IMR-90 (cell line): ENCODE measurements at regions not wholly inside any gene's neighbourhood (a gene's known extent, or its start where the extent isn't known, plus 50 kb on each side); places are given as distances from the start of the nearest gene placed in this dataset.

Experiments
- ATAC-seq: fragments of 200-7000 bp; cut with Tn5 transposase; 2 replicates; pipeline ENCODE4 v1.9.1; 2020; ENCODE audit warnings: low read depth, mild to moderate bottlenecking, moderate library complexity
- BruUV-seq: library from RNA; stranded (reverse); fragments of 400-500 nt; replicated peaks from 2 replicates; lab custom pipeline; 2021; lab: Mats Ljungman, UMichigan
- CTCF ChIA-PET: fragments of 300-600 bp; formaldehyde crosslinking; extraction: SDS; loops from one replicate; lab custom pipeline; 2021; ENCODE audit warnings: antibody characterized with exemption; lab: Yijun Ruan, JAX
- POLR2A ChIA-PET: fragments of 300-600 bp; sonication (Branson Sonifier 250); formaldehyde crosslinking; loops from one replicate; lab custom pipeline; 2022; ENCODE audit warnings: antibody characterized with exemption; ENCODE audit not compliant: unreplicated experiment; lab: Charles Lee
- DNase-seq: peaks from one replicate; pipeline ENCODE4 v3.0.0; 2013
- H2AFZ ChIP-seq: replicated peaks from 2 replicates; pipeline ENCODE3; 2013; ENCODE audit warnings: low read length, mild to moderate bottlenecking; ENCODE audit not compliant: poor library complexity
- H2AK5ac ChIP-seq: 2 replicates; pipeline ENCODE4 v1.6.1; 2013; ENCODE audit warnings: low read depth, low read length, inconsistent platforms
- H2AK9ac ChIP-seq: replicated peaks from 2 replicates; pipeline ENCODE3; 2013; ENCODE audit warnings: mild to moderate bottlenecking, low read depth, low read length, moderate library complexity; ENCODE audit not compliant: poor library complexity
- H2BK120ac ChIP-seq: 2 replicates; pipeline ENCODE4 v1.6.1; 2013; ENCODE audit warnings: low read depth, low read length, inconsistent platforms
- H2BK15ac ChIP-seq: 3 replicates; pipeline ENCODE4 v1.6.1; 2013; ENCODE audit warnings: low read depth, low read length, inconsistent platforms
- H2BK20ac ChIP-seq: 2 replicates; pipeline ENCODE4 v1.6.1; 2013; ENCODE audit warnings: low read depth, mild to moderate bottlenecking, inconsistent platforms, low read length, moderate library complexity
- H2BK5ac ChIP-seq: 2 replicates; pipeline ENCODE4 v1.6.1; 2013; ENCODE audit warnings: mild to moderate bottlenecking, low read depth, low read length, inconsistent platforms; ENCODE audit not compliant: poor library complexity, severe bottlenecking
- H3K14ac ChIP-seq: replicated peaks from 2 replicates; pipeline ENCODE4 v1.6.1; 2013; ENCODE audit warnings: low read depth, low read length, inconsistent platforms
- H3K18ac ChIP-seq: 2 replicates; pipeline ENCODE4 v1.6.1; 2013; ENCODE audit warnings: low read depth, low read length, control low read depth
- H3K23ac ChIP-seq: 2 replicates; pipeline ENCODE4 v1.6.1; 2013; ENCODE audit warnings: low read depth, low read length, inconsistent platforms
- H3K27ac ChIP-seq: 2 replicates; pipeline ENCODE4 v1.5.1; 2013; ENCODE audit warnings: mild to moderate bottlenecking, control low read depth, low read length; ENCODE audit not compliant: insufficient read depth
- H3K27me3 ChIP-seq: 2 replicates; pipeline ENCODE4 v1.6.1; 2013; ENCODE audit warnings: low read length; ENCODE audit not compliant: control insufficient read depth, insufficient read depth
- H3K36me3 ChIP-seq: 2 replicates; pipeline ENCODE4 v1.6.1; 2013; ENCODE audit warnings: low read length, mixed read lengths; ENCODE audit not compliant: control insufficient read depth, insufficient read depth
- H3K4ac ChIP-seq: 2 replicates; pipeline ENCODE4 v1.6.1; 2013; ENCODE audit warnings: low read depth, low read length, inconsistent platforms
- H3K4me1 ChIP-seq: 2 replicates; pipeline ENCODE4 v1.6.1; 2013; ENCODE audit warnings: low read length, mixed read lengths; ENCODE audit not compliant: control insufficient read depth, insufficient read depth
- H3K4me2 ChIP-seq: 2 replicates; pipeline ENCODE4 v1.6.1; 2013; ENCODE audit warnings: low read depth, mild to moderate bottlenecking, control low read depth, low read length, moderate library complexity
- H3K4me3 ChIP-seq: 2 replicates; pipeline ENCODE4 v1.5.1; 2013; ENCODE audit warnings: low read depth, mild to moderate bottlenecking, control low read depth, low read length, moderate library complexity; ENCODE audit not compliant: insufficient read depth
- H3K56ac ChIP-seq: 2 replicates; pipeline ENCODE4 v1.6.1; 2013; ENCODE audit warnings: low read length, inconsistent platforms; ENCODE audit not compliant: insufficient read depth; ENCODE audit errors: extremely low read depth
- H3K79me1 ChIP-seq, 2 experiments: 2 replicates each; pipeline ENCODE4 v1.6.1; 2013; ENCODE audit warnings: low read length in 2 of 2, inconsistent platforms in 1 of 2, low read depth in 1 of 2
- H3K9ac ChIP-seq: 2 replicates; pipeline ENCODE4 v1.6.1; 2013; ENCODE audit warnings: low read depth, low read length, control low read depth
- H3K9me1 ChIP-seq: 2 replicates; pipeline ENCODE4 v1.6.1; 2013; ENCODE audit warnings: low read length, inconsistent platforms; ENCODE audit not compliant: insufficient read depth
- H3K9me3 ChIP-seq: 2 replicates; pipeline ENCODE4 v1.6.1; 2013; ENCODE audit warnings: low read length; ENCODE audit not compliant: control insufficient read depth, insufficient read depth
- H4K20me1 ChIP-seq: 2 replicates; pipeline ENCODE4 v1.6.1; 2013; ENCODE audit warnings: low read length, inconsistent platforms; ENCODE audit not compliant: insufficient read depth
- H4K5ac ChIP-seq: 2 replicates; pipeline ENCODE4 v1.6.1; 2013; ENCODE audit warnings: mild to moderate bottlenecking, low read depth, low read length, control low read depth
- H4K8ac ChIP-seq, 2 experiments: 2 replicates each; pipeline ENCODE4 v1.6.1; 2013; ENCODE audit warnings: low read depth in 2 of 2, low read length in 2 of 2, control low read depth in 1 of 2, inconsistent platforms in 1 of 2
- H4K91ac ChIP-seq: 2 replicates; pipeline ENCODE4 v1.6.1; 2013; ENCODE audit warnings: low read depth, low read length, inconsistent platforms; ENCODE audit not compliant: insufficient read depth
- BHLHE40 ChIP-seq: fragments of 150-350 bp; IDR thresholded peaks from 2 replicates; pipeline ENCODE4 v1.6.1; 2016; ENCODE audit warnings: mild to moderate bottlenecking, low read depth, low read length
- CEBPB ChIP-seq: IDR thresholded peaks from 2 replicates; pipeline ENCODE4 v1.6.1; 2012; ENCODE audit warnings: low read depth, low read length, improper control_type of control experiment
- CHD1 ChIP-seq: IDR thresholded peaks from 2 replicates; pipeline ENCODE4 v1.6.1; 2012; ENCODE audit warnings: low read depth, low read length, improper control_type of control experiment
- FOS ChIP-seq: fragments of 150-350 bp; IDR thresholded peaks from 2 replicates; pipeline ENCODE4 v1.6.1; 2016; ENCODE audit warnings: low read depth, low read length
- MAFK ChIP-seq: IDR thresholded peaks from 2 replicates; pipeline ENCODE4 v1.6.1; 2012; ENCODE audit warnings: low read depth, low read length, improper control_type of control experiment
- MAZ ChIP-seq: IDR thresholded peaks from 2 replicates; pipeline ENCODE4 v1.6.1; 2012; ENCODE audit warnings: low read depth, mild to moderate bottlenecking, low read length, improper control_type of control experiment, moderate library complexity, borderline replicate concordance
- MXI1 ChIP-seq: IDR thresholded peaks from 2 replicates; pipeline ENCODE4 v1.6.1; 2012; ENCODE audit warnings: low read depth, mild to moderate bottlenecking, low read length, moderate library complexity, borderline replicate concordance
- NFE2L2 ChIP-seq: fragments of 150-350 bp; IDR thresholded peaks from 2 replicates; pipeline ENCODE4 v1.6.1; 2016; ENCODE audit warnings: low read depth, mild to moderate bottlenecking, low read length
- POLR2A ChIP-seq: IDR thresholded peaks from 2 replicates; pipeline ENCODE4 v1.6.1; 2012; ENCODE audit warnings: mild to moderate bottlenecking, low read depth, low read length
- RAD21 ChIP-seq: IDR thresholded peaks from 2 replicates; pipeline ENCODE4 v1.6.1; 2012; ENCODE audit warnings: low read length, improper control_type of control experiment
- RCOR1 ChIP-seq: IDR thresholded peaks from 2 replicates; pipeline ENCODE4 v1.6.1; 2012; ENCODE audit warnings: mild to moderate bottlenecking, low read length, improper control_type of control experiment; ENCODE audit not compliant: insufficient replicate concordance
- RFX5 ChIP-seq: IDR thresholded peaks from 2 replicates; pipeline ENCODE4 v1.8.0; 2012; ENCODE audit warnings: low read depth, mild to moderate bottlenecking, low read length, moderate library complexity
- SMC3 ChIP-seq: fragments of 150-350 bp; IDR thresholded peaks from 2 replicates; pipeline ENCODE4 v1.6.1; 2016; ENCODE audit warnings: low read depth, mild to moderate bottlenecking, antibody characterized with exemption, low read length, moderate library complexity
- dilution Hi-C: fragments of 300-500 bp; cut with HindIII; formaldehyde crosslinking; loops from one replicate; pipeline ENCODE4 v1.14.3; 2018; ENCODE audit warnings: low sequenced_read_pairs; ENCODE audit not compliant: unreplicated experiment
- in situ Hi-C: fragments of 300-500 bp; cut with MboI; formaldehyde crosslinking; loops from 3 replicates; pipeline ENCODE4 v1.14.3; 2019; ENCODE audit warnings: low sequenced_read_pairs, inconsistent platforms, mixed read lengths
- intact Hi-C: fragments of 100-400 bp; cut with micrococcal nuclease; formaldehyde crosslinking; loops from 2 replicates; pipeline ENCODE4 v1.10.0; 2022
- TF ChIP-seq, protein P1 (sequence below): conservative IDR thresholded peaks from 2 replicates; pipeline ENCODE4 v1.5.1; 2012; ENCODE audit warnings: mild to moderate bottlenecking, low read depth, low read length, improper control_type of control experiment
- TF ChIP-seq, protein P2 (sequence below): fragments of 150-350 bp; IDR thresholded peaks from 2 replicates; pipeline ENCODE4 v1.6.1; 2017; ENCODE audit warnings: mild to moderate bottlenecking, antibody characterized with exemption, low read length, low read depth
- TF ChIP-seq, protein P3 (sequence below): fragments of 150-350 bp; IDR thresholded peaks from 2 replicates; pipeline ENCODE4 v1.6.1; 2016; ENCODE audit warnings: low read depth, mild to moderate bottlenecking, low read length, moderate library complexity, borderline replicate concordance

DNA sequence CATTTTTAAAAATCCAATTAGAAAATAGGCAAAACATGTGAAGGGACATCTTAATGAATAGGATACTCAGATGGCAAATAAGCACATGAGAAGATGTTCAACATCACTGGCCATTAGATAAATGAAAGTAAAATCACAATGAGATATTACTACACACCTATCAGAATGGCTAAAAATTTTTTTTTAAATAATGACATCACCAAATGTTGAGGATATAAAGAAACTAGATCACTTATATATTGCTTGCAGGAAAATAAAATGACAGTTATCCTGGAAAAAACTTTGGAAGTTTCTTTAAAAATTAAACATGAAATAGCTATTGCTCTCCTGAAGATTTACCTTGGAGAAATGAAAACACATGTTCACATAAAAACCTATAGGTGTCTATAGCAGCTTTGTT, 127.8 kb downstream of the ALOX5 start:
- Histone ChIP-seq H2BK15ac (no peak overlapping the region), H3K23ac (no peak overlapping the region), H4K5ac (no peak overlapping the region), H3K4ac (no peak overlapping the region), H3K4me1 (no peaks in the 10 kb centered on the region), H3K9me1 (no peaks in the 10 kb centered on the region), H3K18ac (no peak overlapping the region), H2AK9ac (no peak overlapping the region), H2AK5ac (no peak overlapping the region), H3K27ac (no peak overlapping the region), H2BK120ac (no peak overlapping the region), H3K4me2 (no peak overlapping the region), H3K56ac (no peak overlapping the region), H3K14ac (no peak overlapping the region), H2BK20ac (no peak overlapping the region), H4K20me1 (no peaks in the 10 kb centered on the region), H4K8ac (no peak overlapping the region), H2BK5ac (no peak overlapping the region), H3K9ac (no peak overlapping the region), H4K91ac (no peak overlapping the region), H3K27me3 (no peaks in the 10 kb centered on the region), H3K79me1 (no peaks in the 10 kb centered on the region), H2AFZ (no peak overlapping the region), H3K4me3 (no peak overlapping the region), H3K36me3 (no peaks in the 10 kb centered on the region), H3K9me3 (no peaks in the 10 kb centered on the region)
- ChIA-PET POLR2A (no interaction called here), CTCF (no interaction called here)
- no peak for TF ChIP-seq CEBPB
- TF ChIP-seq MAFK = no peak
- TF ChIP-seq NFE2L2 = no peak
- TF ChIP-seq POLR2A = no peak
- TF ChIP-seq RFX5 = no peak
- no peak for TF ChIP-seq SMC3
- TF ChIP-seq CHD1 = no peak
- TF ChIP-seq MXI1 = no peak
- TF ChIP-seq RCOR1 = no peak
- TF ChIP-seq MAZ = no peak
- TF ChIP-seq, protein P1, sequence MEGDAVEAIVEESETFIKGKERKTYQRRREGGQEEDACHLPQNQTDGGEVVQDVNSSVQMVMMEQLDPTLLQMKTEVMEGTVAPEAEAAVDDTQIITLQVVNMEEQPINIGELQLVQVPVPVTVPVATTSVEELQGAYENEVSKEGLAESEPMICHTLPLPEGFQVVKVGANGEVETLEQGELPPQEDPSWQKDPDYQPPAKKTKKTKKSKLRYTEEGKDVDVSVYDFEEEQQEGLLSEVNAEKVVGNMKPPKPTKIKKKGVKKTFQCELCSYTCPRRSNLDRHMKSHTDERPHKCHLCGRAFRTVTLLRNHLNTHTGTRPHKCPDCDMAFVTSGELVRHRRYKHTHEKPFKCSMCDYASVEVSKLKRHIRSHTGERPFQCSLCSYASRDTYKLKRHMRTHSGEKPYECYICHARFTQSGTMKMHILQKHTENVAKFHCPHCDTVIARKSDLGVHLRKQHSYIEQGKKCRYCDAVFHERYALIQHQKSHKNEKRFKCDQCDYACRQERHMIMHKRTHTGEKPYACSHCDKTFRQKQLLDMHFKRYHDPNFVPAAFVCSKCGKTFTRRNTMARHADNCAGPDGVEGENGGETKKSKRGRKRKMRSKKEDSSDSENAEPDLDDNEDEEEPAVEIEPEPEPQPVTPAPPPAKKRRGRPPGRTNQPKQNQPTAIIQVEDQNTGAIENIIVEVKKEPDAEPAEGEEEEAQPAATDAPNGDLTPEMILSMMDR = no peak
- TF ChIP-seq, protein P2, sequence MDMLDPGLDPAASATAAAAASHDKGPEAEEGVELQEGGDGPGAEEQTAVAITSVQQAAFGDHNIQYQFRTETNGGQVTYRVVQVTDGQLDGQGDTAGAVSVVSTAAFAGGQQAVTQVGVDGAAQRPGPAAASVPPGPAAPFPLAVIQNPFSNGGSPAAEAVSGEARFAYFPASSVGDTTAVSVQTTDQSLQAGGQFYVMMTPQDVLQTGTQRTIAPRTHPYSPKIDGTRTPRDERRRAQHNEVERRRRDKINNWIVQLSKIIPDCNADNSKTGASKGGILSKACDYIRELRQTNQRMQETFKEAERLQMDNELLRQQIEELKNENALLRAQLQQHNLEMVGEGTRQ = no peak
- TF ChIP-seq FOS = no peak
- no peak for TF ChIP-seq RAD21
- TF ChIP-seq, protein P3, sequence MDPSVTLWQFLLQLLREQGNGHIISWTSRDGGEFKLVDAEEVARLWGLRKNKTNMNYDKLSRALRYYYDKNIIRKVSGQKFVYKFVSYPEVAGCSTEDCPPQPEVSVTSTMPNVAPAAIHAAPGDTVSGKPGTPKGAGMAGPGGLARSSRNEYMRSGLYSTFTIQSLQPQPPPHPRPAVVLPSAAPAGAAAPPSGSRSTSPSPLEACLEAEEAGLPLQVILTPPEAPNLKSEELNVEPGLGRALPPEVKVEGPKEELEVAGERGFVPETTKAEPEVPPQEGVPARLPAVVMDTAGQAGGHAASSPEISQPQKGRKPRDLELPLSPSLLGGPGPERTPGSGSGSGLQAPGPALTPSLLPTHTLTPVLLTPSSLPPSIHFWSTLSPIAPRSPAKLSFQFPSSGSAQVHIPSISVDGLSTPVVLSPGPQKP = no peak
- TF ChIP-seq BHLHE40 = no peak
- in situ Hi-C loops = no loop called here
- ATAC-seq = no peak
- dilution Hi-C loops = no loop called here
- DNase-seq = no peak
- no TSS peak for BruUV-seq
- intact Hi-C loops = no loop called here
